ENCODE measurements at regions not wholly inside any gene's neighbourhood (a gene's known extent, or its start where the extent isn't known, plus 50 kb on each side); places are given as distances from the start of the nearest gene placed in this dataset.

DNA sequence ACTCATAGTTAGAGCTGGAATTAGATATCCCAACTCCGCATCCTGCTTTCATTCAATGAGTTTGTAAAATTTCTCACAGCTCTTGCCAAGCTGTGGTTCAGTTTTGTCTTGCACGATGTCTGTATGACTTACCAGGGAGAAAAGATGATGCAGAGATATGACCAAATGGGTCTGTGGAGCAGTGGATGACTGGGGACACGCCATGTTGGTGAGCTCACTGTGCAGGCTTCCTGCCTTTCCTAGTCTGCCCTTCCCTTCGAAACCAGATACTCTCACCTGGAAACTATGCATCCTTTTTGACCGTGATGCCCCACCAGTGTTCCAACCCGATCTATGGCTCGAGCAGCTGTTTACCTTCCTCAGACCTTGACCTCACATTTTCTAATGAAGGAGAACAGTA, 262.7 kb upstream of the BMP2 start:
- TF ChIP-seq TCF7L2 (IDR thresholded peaks at IDR 0.05; ENCODE audit: borderline replicate concordance, extremely low read depth, insufficient read depth, insufficient read length) (no peak), CTCF (IDR thresholded peaks at IDR 0.05 in 2 of 3, conservative IDR thresholded peaks at IDR 0.05 in 1 of 3; ENCODE audit: borderline replicate concordance in 1 of 3, insufficient read depth in 1 of 3, low read depth in 2 of 3, low read length in 2 of 3) (no peak)

Data from HCT116 (cell line).